ENCODE measurements at regions not wholly inside any gene's neighbourhood (a gene's known extent, or its start where the extent isn't known, plus 50 kb on each side); places are given as distances from the start of the nearest gene placed in this dataset.

DNA sequence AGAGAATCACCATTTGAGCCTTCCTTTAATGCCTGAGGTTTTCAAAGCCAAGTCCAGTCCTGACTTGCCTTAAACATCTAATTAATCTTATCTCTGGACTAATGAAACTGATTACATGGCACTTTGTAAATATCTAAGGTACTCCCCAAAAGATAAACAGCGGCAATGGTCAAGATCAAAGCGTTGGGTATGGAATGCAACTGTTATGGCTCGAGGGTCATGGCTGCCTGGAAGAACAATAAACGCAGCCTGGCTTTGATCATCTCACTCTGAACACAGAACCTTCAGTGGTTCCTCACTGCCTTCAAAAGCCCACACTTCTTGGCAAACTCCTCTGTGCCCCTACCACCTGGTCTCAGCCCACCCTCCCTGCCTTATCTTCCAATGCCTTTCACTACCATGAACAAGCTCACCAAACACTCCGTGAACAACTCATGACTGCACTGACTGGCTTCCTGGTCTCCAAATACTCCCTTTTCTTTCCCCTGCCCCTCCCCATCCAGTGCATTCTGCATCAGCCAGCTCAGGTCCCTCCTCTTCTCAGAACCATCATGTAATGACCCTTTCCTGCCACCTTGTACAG is 150.2 kb upstream of the NFE2L3 start:
- no peak overlapping the region for H3K4me3 ChIP-seq (ENCODE audit: low read depth in 1 of 2, low read length in 2 of 2)
- H3K9me3 ChIP-seq (ENCODE audit: control insufficient read depth in 2 of 2, insufficient read depth in 1 of 2, low read depth in 1 of 2, low read length in 1 of 2): no peaks in the 10 kb centered on the region
- WGBS, 2 donors: 46 to 48% methylated on average over 5 of the region's 5 CpGs
- H3K4me1 ChIP-seq (ENCODE audit: control insufficient read depth in 2 of 2, insufficient read depth in 2 of 2, low read length in 1 of 2): no peaks in the 10 kb centered on the region
- H3K27ac ChIP-seq (ENCODE audit: low read depth in 2 of 2, low read length in 1 of 2): no peak overlapping the region
- no peaks in the 10 kb centered on the region for H3K36me3 ChIP-seq (ENCODE audit: control insufficient read depth in 2 of 2, insufficient read depth in 2 of 2, low read length in 1 of 2)
- H3K27me3 ChIP-seq (ENCODE audit: control insufficient read depth in 1 of 2, insufficient read depth in 2 of 2, low read length in 2 of 2): no peaks in the 10 kb centered on the region

DNA sequence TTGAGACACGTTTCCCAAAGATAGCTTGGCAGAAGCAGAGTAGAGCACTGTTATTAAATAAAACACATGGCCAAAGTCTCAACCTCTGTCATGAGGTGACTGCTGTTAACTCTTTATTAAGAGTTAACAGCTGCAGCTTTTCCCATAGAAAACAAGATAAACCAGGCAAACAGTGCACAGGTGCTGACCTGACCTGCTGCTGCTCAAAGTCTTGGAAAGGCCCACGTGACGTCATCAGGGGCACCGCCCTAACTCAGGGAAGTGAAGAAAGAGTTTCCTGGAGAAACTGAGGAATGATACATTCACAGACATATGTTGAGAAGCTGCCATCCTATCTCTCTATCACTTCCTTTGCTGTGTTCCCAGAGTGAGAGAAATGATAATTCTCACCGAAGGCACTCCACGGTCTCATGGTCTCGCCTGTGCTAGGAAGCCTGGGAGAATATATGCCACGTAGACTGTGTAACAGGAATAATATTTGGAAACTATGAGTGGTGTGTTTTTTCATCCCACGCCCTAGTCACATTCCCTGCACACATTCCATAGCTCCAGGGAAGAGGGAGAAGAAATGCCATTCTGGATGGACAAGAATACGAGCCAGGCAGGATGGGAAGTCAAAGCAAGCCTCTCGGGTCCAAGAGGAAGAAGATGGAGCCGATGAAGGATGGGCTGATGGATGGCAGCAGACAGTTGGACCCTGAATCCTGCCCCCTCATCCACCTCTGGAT is 146.2 kb upstream of the NFE2L3 start:
- Histone ChIP-seq H3K4me3 (ENCODE audit: low read depth in 1 of 2, low read length in 2 of 2) (no peak overlapping the region), H3K4me1 (ENCODE audit: control insufficient read depth in 2 of 2, insufficient read depth in 2 of 2, low read length in 1 of 2) (no peaks in the 10 kb centered on the region), H3K9me3 (ENCODE audit: control insufficient read depth in 2 of 2, insufficient read depth in 1 of 2, low read depth in 1 of 2, low read length in 1 of 2) (peaks cover 0 to 3% of the 10 kb centered on the region in 2 donors), H3K36me3 (ENCODE audit: control insufficient read depth in 2 of 2, insufficient read depth in 2 of 2, low read length in 1 of 2) (no peaks in the 10 kb centered on the region), H3K27me3 (ENCODE audit: control insufficient read depth in 1 of 2, insufficient read depth in 2 of 2, low read length in 2 of 2) (no peaks in the 10 kb centered on the region), H3K27ac (ENCODE audit: low read depth in 2 of 2, low read length in 1 of 2) (no peak overlapping the region)
- WGBS, 2 donors: 61 to 65% methylated on average over 12 of the region's 12 CpGs

DNA sequence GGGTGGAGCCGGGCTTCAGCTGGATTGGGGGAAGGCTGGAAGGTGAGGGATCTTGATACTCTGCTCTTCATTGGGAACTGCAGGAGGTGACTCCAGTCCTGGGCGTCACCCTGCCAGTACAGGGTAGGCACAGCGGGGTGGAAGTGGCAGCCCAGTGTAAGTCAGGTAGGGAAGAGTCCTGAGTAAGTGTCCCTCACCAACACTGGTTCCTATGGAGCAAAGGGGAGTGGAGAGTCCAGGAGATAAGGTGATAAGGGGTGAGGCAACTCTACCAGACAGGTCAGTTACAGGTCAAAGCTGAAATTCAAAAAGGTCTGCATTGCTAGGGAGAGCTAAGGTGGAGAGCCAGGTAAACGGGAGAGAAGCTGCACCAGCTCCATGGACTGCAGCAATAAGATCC is 145.6 kb upstream of the NFE2L3 start:
- H3K27me3 ChIP-seq (ENCODE audit: control insufficient read depth in 1 of 2, insufficient read depth in 2 of 2, low read length in 2 of 2): no peaks in the 10 kb centered on the region
- peaks cover 0 to 3% of the 10 kb centered on the region in 2 donors for H3K9me3 ChIP-seq (ENCODE audit: control insufficient read depth in 2 of 2, insufficient read depth in 1 of 2, low read depth in 1 of 2, low read length in 1 of 2)
- H3K4me1 ChIP-seq (ENCODE audit: control insufficient read depth in 2 of 2, insufficient read depth in 2 of 2, low read length in 1 of 2): no peaks in the 10 kb centered on the region
- no peak overlapping the region for H3K27ac ChIP-seq (ENCODE audit: low read depth in 2 of 2, low read length in 1 of 2)
- WGBS, 2 donors: 72 to 90% methylated on average over 4 of the region's 4 CpGs
- H3K4me3 ChIP-seq (ENCODE audit: low read depth in 1 of 2, low read length in 2 of 2): no peak overlapping the region
- no peaks in the 10 kb centered on the region for H3K36me3 ChIP-seq (ENCODE audit: control insufficient read depth in 2 of 2, insufficient read depth in 2 of 2, low read length in 1 of 2)

DNA sequence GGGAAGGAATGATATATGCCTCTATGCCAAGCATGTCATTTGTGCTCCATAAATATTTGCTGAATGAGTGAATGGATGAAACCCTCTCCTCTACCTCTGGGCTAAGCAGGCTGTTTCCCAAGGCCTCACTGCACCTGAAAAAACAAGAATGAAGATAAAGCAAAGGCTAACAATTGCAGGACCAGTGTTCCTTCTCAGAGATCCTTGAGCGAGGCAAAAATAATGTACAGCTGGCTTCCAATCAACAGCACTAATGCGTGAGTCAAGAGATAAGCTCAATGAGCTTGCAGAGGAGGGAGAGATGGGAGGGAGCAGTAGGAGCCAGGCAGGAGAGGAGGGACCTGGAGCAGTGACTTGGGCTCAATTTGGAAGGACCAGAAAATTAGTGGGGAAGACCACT is 144.5 kb upstream of the NFE2L3 start:
- no peaks in the 10 kb centered on the region for H3K36me3 ChIP-seq (ENCODE audit: control insufficient read depth in 2 of 2, insufficient read depth in 2 of 2, low read length in 1 of 2)
- H3K4me1 ChIP-seq (ENCODE audit: control insufficient read depth in 2 of 2, insufficient read depth in 2 of 2, low read length in 1 of 2): no peaks in the 10 kb centered on the region
- H3K27ac ChIP-seq (ENCODE audit: low read depth in 2 of 2, low read length in 1 of 2): no peak overlapping the region
- no peak overlapping the region for H3K4me3 ChIP-seq (ENCODE audit: low read depth in 1 of 2, low read length in 2 of 2)
- H3K27me3 ChIP-seq (ENCODE audit: control insufficient read depth in 1 of 2, insufficient read depth in 2 of 2, low read length in 2 of 2): no peaks in the 10 kb centered on the region
- peaks cover 0 to 3% of the 10 kb centered on the region in 2 donors for H3K9me3 ChIP-seq (ENCODE audit: control insufficient read depth in 2 of 2, insufficient read depth in 1 of 2, low read depth in 1 of 2, low read length in 1 of 2)
- WGBS, 2 donors: 47 to 69% methylated on average over 2 of the region's 2 CpGs

DNA sequence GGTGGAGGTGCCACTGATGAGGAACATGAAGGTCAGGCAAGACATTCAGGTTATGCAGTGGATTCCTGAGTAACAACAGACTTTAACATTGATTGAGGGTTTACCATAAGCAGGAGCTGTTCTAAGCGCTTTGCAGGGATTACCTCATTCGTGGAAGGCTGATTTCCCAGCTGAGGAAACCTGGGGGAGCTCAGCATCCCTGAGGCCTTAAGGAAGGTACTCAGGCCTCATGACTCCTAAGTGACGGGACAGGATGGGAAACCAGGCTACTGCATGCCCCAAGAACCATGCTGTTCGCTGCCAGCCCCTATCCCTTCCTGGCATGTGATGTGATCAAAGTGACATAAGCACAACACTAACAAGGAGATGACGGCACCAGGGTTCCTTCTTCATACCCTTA is 143.6 kb upstream of the NFE2L3 start:
- H3K27ac ChIP-seq (ENCODE audit: low read depth in 2 of 2, low read length in 1 of 2): no peak overlapping the region
- no peak overlapping the region for H3K4me3 ChIP-seq (ENCODE audit: low read depth in 1 of 2, low read length in 2 of 2)
- 74 to 75% methylated on average over 5 of the region's 5 CpGs for WGBS, 2 donors
- no peaks in the 10 kb centered on the region for H3K4me1 ChIP-seq (ENCODE audit: control insufficient read depth in 2 of 2, insufficient read depth in 2 of 2, low read length in 1 of 2)
- peaks cover 0 to 3% of the 10 kb centered on the region in 2 donors for H3K9me3 ChIP-seq (ENCODE audit: control insufficient read depth in 2 of 2, insufficient read depth in 1 of 2, low read depth in 1 of 2, low read length in 1 of 2)
- no peaks in the 10 kb centered on the region for H3K27me3 ChIP-seq (ENCODE audit: control insufficient read depth in 1 of 2, insufficient read depth in 2 of 2, low read length in 2 of 2)
- no peaks in the 10 kb centered on the region for H3K36me3 ChIP-seq (ENCODE audit: control insufficient read depth in 2 of 2, insufficient read depth in 2 of 2, low read length in 1 of 2)

DNA sequence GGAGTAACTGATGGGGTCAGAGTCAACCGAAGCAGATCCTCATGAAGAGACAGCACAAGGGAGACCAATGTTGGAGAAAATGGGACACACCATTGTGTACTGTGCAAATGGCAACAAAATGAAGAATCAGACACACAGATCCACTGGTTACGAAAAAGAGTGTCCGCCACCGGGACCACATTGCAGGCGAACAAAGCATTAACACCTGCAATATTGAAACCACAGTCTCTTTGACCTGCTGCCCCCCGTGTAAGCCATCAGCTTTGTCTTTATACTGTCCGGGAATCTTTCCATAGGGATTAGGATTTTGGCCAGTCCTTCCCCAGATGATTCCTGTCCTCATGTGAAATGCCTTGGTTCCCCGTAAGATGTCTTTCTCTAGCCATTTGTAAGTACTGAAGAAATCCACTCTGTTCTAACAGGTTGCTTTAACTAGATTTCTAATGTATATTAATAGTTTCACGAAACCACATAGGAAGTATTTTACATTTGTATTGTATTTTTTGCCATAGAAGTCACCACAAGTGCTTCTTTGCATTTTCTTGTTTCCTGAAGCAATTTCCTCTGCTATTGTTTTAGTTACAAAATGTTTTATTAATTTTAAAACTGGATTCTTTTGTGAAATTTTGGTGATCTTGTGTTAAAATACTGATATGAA is 140.8 kb upstream of the NFE2L3 start:
- 76 to 77% methylated on average over 9 of the region's 9 CpGs for WGBS, 2 donors
- no peak overlapping the region for H3K27ac ChIP-seq (ENCODE audit: low read depth in 2 of 2, low read length in 1 of 2)

DNA sequence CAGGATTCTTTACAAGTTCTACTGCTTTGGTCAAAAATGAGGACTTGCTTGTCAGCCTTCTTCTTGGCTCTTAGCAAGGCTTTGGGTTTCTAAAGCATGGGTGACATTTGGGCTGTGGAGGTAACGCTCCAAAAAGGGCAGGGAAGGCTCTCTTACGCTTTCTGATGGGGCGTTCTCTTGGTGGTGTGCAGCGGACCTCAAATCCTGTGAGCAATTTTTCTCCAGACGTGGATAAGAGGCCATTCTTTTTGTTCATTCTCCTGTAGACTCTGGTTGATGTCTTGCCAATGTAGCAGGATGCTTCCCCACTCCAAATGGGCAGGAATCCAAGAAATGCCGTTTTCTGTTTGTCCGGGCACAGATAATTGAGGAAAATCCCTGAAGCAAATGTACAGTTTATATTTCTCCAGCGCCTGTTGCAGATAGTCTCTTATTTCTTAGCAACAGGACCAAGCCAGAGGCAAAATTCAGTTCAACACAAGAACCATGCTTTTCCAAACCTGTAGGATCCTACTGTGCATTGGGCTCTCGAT is 138.4 kb upstream of the NFE2L3 start:
- Histone ChIP-seq H3K4me3 (ENCODE audit: low read depth in 1 of 2, low read length in 2 of 2) (no peak overlapping the region), H3K27me3 (ENCODE audit: control insufficient read depth in 1 of 2, insufficient read depth in 2 of 2, low read length in 2 of 2) (peaks cover 0 to 4% of the 10 kb centered on the region in 2 donors), H3K36me3 (ENCODE audit: control insufficient read depth in 2 of 2, insufficient read depth in 2 of 2, low read length in 1 of 2) (no peaks in the 10 kb centered on the region), H3K4me1 (ENCODE audit: control insufficient read depth in 2 of 2, insufficient read depth in 2 of 2, low read length in 1 of 2) (no peaks in the 10 kb centered on the region), H3K27ac (ENCODE audit: low read depth in 2 of 2, low read length in 1 of 2) (no peak overlapping the region), H3K9me3 (ENCODE audit: control insufficient read depth in 2 of 2, insufficient read depth in 1 of 2, low read depth in 1 of 2, low read length in 1 of 2) (peaks cover 0 to 3% of the 10 kb centered on the region in 2 donors)
- 31 to 40% methylated on average over 9 of the region's 9 CpGs for WGBS, 2 donors

More for the DNA sequence above, 140.8 kb upstream of the NFE2L3 start:
- H3K36me3 ChIP-seq (ENCODE audit: control insufficient read depth in 2 of 2, insufficient read depth in 2 of 2, low read length in 1 of 2): no peaks in the 10 kb centered on the region
- peaks cover 0 to 3% of the 10 kb centered on the region in 2 donors for H3K9me3 ChIP-seq (ENCODE audit: control insufficient read depth in 2 of 2, insufficient read depth in 1 of 2, low read depth in 1 of 2, low read length in 1 of 2)
- H3K4me3 ChIP-seq (ENCODE audit: low read depth in 1 of 2, low read length in 2 of 2): no peak overlapping the region
- no peaks in the 10 kb centered on the region for H3K4me1 ChIP-seq (ENCODE audit: control insufficient read depth in 2 of 2, insufficient read depth in 2 of 2, low read length in 1 of 2)
- no peaks in the 10 kb centered on the region for H3K27me3 ChIP-seq (ENCODE audit: control insufficient read depth in 1 of 2, insufficient read depth in 2 of 2, low read length in 2 of 2)

DNA sequence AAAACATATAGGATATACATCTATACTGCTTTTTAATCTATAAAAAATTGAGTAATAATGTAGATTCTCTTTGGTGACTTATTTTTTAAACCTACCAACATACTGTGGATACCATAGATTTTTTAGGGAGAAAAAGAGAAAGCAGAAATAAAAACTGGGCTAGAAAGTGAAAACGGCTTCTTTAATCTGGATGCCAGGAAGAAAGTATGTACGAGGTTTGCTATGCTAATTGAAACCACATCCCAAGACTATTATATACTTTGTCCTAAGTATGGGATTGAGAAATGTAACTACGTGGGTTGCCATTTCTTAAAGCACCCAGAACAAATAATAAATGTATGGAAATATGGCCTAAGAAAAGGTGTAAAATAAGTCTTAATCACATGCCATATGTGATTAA is 129.0 kb upstream of the NFE2L3 start:
- Histone ChIP-seq H3K4me1 (ENCODE audit: control insufficient read depth in 2 of 2, insufficient read depth in 2 of 2, low read length in 1 of 2) (no peaks in the 10 kb centered on the region), H3K36me3 (ENCODE audit: control insufficient read depth in 2 of 2, insufficient read depth in 2 of 2, low read length in 1 of 2) (no peaks in the 10 kb centered on the region), H3K27ac (ENCODE audit: low read depth in 2 of 2, low read length in 1 of 2) (no peak overlapping the region), H3K9me3 (ENCODE audit: control insufficient read depth in 2 of 2, insufficient read depth in 1 of 2, low read depth in 1 of 2, low read length in 1 of 2) (no peaks in the 10 kb centered on the region), H3K4me3 (ENCODE audit: low read depth in 1 of 2, low read length in 2 of 2) (no peak overlapping the region), H3K27me3 (ENCODE audit: control insufficient read depth in 1 of 2, insufficient read depth in 2 of 2, low read length in 2 of 2) (peaks cover 3 to 4% of the 10 kb centered on the region in 2 donors)
- whole genome bisulfite sequencing, 2 donors: 56 to 75% methylated on average over 3 of the region's 3 CpGs

DNA sequence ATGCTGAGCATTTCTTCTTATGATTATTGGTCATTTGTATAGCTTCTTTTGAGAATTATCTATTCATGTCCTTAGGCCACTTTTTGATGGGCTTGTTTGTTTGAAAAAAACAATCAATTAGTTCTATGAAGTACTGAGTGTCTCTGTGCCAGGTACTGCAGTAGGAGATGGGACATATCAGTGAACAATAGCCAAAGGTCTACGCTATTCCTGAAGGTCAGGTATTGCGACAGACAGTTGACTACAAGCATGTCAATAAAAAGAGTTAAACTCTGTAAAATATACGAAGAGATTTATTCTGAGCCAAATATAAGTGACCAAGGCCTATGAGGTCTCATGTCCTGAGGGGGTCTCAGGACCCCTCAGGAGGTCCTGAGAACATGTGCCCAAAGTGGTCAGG is 122.1 kb upstream of the NFE2L3 start:
- Histone ChIP-seq H3K36me3 (ENCODE audit: control insufficient read depth in 2 of 2, insufficient read depth in 2 of 2, low read length in 1 of 2) (no peaks in the 10 kb centered on the region), H3K27me3 (ENCODE audit: control insufficient read depth in 1 of 2, insufficient read depth in 2 of 2, low read length in 2 of 2) (no peaks in the 10 kb centered on the region), H3K4me1 (ENCODE audit: control insufficient read depth in 2 of 2, insufficient read depth in 2 of 2, low read length in 1 of 2) (no peaks in the 10 kb centered on the region), H3K27ac (ENCODE audit: low read depth in 2 of 2, low read length in 1 of 2) (no peak overlapping the region), H3K4me3 (ENCODE audit: low read depth in 1 of 2, low read length in 2 of 2) (no peak overlapping the region), H3K9me3 (ENCODE audit: control insufficient read depth in 2 of 2, insufficient read depth in 1 of 2, low read depth in 1 of 2, low read length in 1 of 2) (no peaks in the 10 kb centered on the region)
- 86 to 95% methylated on average over 3 of the region's 3 CpGs for WGBS, 2 donors

Data from esophagus (tissue), 2 donors.